ENCODE measurements at regions not wholly inside any gene's neighbourhood (a gene's known extent, or its start where the extent isn't known, plus 50 kb on each side); places are given as distances from the start of the nearest gene placed in this dataset.
"Not testable (repeated sequence)": the region's sequence is repeated elsewhere in the genome, so short reads cannot be mapped to it uniquely, and the experiment has no call there.

- no peak for DNase-seq
Observed at GRCh38 chr13:110811008-110811720, 97.7 kb downstream of the ING1 start.

- DNase-seq, result no peak
Observed at GRCh38 chr13:110811771-110812120, 98.2 kb downstream of the ING1 start.

GRCh38 chr13:110812121-110812868, 98.8 kb downstream of the ING1 start:
- DNase-seq, result no peak

GRCh38 chr13:110812869-110813645, 99.6 kb downstream of the ING1 start:
- DNase-seq, result no peak

GRCh38 chr13:110813646-110814624, 100.4 kb downstream of the ING1 start:
- no peak for DNase-seq

GRCh38 chr13:110815471-110816204, 99.2 kb downstream of the ANKRD10 start:
- no peak for DNase-seq

- DNase-seq, result no peak
Observed at GRCh38 chr13:110816500-110816899, 98.4 kb downstream of the ANKRD10 start.

- DNase-seq, result no peak
Observed at GRCh38 chr13:110817143-110817542, 97.7 kb downstream of the ANKRD10 start.

GRCh38 chr13:110818747-110819146, 96.1 kb downstream of the ANKRD10 start:
- no peak for DNase-seq

GRCh38 chr13:110819203-110820014, 95.5 kb downstream of the ANKRD10 start:
- peak; percentile 76 for DNase-seq

GRCh38 chr13:110820322-110820721, 94.5 kb downstream of the ANKRD10 start:
- DNase-seq, result no peak

GRCh38 chr13:110821837-110822668, 92.8 kb downstream of the ANKRD10 start:
- not testable (repeated sequence) for DNase-seq

- no peak for DNase-seq
Observed at GRCh38 chr13:110822669-110822945, 92.3 kb downstream of the ANKRD10 start.

- no peak for DNase-seq
Observed at GRCh38 chr13:110824702-110825300, 90.1 kb downstream of the ANKRD10 start.

GRCh38 chr13:110825516-110825915, 89.4 kb downstream of the ANKRD10 start:
- no peak for DNase-seq

- DNase-seq, result no peak
Observed at GRCh38 chr13:110826101-110826500, 88.8 kb downstream of the ANKRD10 start.

- DNase-seq, result no peak
Observed at GRCh38 chr13:110826861-110827672, 87.8 kb downstream of the ANKRD10 start.

Data from activated naive CD4-positive, alpha-beta T cell treated with anti-CD3 and anti-CD28 coated beads, Interleukin-2, amount 50 U/mL, for 16 hours (primary cell).